HG03103 (cell line): ENCODE measurements at regions not wholly inside any gene's neighbourhood (a gene's known extent, or its start where the extent isn't known, plus 50 kb on each side); places are given as distances from the start of the nearest gene placed in this dataset.
"Not testable (repeated sequence)": the region's sequence is repeated elsewhere in the genome, so short reads cannot be mapped to it uniquely, and the experiment has no call there.

Source experiments
- ATAC-seq: cut with Tn5 transposase; IDR thresholded peaks from one replicate; pipeline ENCODE4 v1.9.1; 2021; ENCODE audit warnings: low read depth; ENCODE audit not compliant: unreplicated experiment

- no peak for ATAC-seq
Measured at GRCh38 chrX:40380655-40381488, 199.9 kb upstream of the ATP6AP2 start.

DNA sequence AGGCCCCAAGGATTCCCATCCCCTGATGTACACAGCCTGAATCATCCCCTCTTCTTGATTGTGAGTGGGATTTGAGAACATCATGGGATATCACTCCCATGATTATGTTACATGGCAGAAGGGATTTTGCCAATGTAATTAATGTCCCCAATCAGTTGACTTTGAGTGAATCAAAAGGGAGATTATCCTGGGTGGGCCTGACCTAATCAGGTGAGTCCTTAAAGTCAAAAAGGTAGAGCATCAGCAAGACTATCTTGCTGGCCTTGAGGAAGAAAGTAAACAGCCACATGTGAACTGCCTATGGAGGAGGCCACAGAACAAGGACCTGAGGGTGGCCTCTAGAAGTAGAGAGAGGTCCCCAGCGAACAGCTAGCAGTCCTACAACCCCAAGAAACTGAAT, 203.1 kb upstream of the ATP6AP2 start:
- ATAC-seq: no peak

DNA sequence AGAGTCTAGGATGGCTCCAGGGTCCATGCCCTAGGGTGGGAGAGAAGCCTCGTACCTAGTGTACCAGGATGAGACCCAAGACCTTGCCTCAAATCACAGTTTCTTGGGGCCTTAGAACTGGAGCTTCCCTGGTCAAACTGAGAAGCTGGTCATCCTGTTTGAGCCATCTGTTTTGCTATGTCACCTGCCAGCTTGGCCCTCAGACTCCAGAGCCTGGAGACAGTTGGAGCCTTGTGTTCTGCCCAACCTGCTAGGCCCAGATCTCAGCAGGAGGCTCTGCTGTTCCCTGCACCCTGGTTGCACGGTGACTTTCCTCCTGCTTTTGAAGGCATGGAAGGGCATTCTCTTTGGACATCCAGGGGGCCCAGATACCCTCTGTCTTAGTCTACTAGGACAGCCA, 206.3 kb upstream of the ATP6AP2 start:
- no peak for ATAC-seq

DNA sequence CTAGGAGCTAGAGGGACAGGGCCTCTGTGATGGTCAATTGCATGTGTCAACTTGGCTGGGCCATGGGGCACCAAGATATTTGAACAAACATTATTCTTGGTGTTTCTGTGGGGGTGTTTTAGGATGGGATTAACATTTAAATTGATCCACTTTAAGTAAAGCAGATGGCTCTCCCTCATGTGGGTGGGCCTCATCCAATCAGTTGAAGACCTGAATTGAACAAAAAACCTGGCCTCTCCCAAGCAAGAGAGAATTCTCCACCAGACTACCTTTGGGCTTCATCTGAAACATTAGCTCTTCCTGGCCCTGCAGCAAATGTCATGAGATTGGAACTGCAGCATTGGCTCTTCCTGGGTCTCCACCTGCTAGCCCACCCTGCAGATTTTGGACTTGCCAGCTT, 207.1 kb upstream of the ATP6AP2 start:
- no peak for ATAC-seq

GRCh38 chrX:40373025-40373424, 207.7 kb upstream of the ATP6AP2 start:
- ATAC-seq: no peak

GRCh38 chrX:40371376-40371775, 209.4 kb upstream of the ATP6AP2 start:
- ATAC-seq: no peak

DNA sequence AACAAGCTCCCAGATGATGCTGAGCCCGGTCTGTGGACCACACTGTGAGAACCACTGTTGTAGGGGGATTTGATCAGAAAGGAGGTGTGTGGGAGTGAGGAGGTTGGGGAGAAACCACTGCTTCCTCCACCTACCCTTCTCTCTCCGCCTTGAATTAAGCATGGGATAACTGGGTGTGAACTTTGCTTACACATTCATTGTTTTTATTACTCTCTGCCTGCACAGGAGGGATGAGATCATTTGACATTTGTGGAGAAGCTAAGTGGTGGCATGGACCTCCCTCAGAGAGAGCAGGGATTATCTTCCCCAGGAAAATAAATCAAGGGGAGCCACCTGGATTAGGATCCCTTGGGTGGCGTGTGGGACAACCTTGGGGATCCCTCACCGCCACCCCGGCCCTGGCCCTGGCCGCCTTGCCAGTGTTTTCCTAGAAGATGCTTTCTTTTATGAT, 212.1 kb upstream of the ATP6AP2 start:
- no peak for ATAC-seq

- no peak for ATAC-seq
Measured at GRCh38 chrX:40366661-40367060, 214.1 kb upstream of the ATP6AP2 start.

DNA sequence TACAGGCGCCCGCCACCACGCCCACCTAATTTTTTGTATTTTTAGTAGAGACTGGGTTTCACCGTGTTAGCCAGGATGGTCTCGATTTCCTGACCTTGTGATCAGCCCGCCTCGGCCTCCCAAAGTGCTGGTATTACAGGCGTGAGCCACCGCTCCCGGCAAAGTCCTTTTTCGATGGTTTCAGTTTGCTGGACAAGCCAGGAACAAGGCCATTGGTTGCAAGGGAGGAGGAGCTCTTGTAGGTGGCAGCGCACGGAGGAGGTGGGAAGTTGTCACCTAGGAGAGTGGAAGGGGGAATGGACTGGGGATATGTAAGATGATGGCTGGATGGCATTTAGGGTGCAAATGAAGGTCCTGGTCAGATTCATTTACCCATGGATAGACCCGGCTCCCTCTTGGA, 218.5 kb upstream of the ATP6AP2 start:
- not testable (repeated sequence) for ATAC-seq

GRCh38 chrX:40360557-40360956, 220.2 kb upstream of the ATP6AP2 start:
- no peak for ATAC-seq

DNA sequence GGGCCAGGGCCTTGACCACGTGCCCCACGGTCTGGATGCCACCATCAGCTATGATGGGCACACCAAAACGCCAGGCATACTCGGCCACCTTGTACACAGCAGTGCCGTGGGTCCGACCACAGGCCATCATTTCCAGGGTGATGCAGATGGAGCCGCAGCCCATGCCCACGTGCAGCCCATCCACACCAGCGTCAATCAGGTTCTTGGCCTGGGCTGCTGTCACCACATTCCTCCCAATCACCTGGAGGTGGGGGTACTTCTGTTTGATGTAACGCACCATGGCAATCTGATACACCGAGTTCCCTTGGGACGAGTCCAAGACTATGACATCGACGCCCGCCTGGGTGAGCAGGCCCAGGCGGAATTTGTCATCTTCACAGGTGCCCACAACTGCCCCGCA, 221.2 kb upstream of the ATP6AP2 start:
- ATAC-seq: no peak

DNA sequence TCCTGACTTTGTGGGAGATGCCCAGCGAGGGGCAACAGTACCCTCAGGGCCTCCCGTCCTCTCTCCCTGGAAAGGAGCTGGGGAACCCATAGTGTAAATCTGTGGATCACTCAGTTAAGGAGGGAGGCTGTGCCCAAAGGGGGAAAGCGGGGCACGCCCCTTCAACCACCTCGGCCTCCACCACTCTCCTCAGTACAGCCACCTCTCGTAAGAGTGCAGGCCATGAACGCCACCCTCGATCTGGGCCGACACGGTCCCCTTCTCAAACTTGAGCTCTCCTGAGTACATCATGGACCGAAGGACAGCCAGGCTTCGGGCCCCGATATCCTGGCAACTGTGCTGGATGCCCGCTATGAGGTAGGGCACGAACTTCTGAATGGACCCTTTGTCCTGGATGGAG, 221.8 kb upstream of the ATP6AP2 start:
- ATAC-seq: no peak

DNA sequence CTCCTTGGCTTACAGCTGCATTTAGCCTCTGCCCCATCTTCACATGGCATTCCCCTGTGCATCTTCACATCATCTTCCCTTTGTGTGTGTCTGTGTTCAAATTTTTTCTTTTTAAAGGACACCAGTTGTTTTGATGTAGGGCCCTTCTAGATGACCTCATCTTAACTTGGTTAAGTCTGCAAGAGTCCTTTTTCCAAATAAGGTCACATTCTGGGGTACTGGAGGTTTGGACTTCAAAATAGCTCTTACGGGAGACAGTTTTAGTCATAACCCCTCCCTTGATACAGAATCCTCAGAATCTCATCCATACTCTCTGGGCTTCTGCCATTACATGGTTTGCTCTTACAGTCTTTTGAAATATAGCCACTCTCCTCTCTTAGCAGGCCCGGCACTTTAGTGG, 231.5 kb upstream of the ATP6AP2 start:
- ATAC-seq: no peak

DNA sequence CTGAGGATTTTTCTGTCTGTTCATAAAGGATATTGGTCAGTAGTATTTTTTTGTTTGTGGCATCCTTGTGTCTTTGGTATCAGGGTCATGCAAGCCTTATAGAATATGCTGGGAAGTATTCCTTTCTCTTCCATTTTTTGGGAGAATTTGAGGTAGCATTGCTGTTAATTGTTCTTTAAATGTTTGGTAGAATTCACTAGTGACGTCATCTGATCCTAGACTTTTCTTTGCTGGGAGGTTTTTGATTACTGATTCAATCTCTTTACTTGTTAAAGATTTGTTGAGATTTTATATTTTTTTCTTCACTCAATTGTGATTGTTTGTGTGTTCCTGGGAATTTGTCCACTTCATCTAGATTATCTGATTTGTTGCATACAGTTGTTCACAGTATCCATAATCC, 234.4 kb upstream of the ATP6AP2 start:
- ATAC-seq: no peak

DNA sequence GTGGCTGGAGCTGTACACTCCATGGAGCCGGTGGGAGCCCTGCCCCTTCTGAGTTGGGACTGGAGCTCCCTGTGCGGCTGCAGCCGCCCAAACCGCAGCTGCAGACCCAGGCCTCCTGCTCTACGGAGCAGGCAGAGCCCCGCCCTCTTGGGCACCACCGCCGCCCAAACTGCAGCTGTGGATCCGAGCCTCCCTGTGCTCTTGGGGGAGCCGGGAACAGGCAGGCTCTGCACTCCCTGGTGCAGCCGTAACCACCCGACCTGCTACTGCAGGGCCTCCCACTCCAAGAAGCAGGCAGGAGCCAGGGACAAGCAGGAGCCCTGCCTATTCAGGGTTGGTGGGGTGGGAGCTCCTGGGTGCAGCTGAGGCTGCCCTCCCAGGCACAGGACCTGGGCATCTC, 237.5 kb upstream of the ATP6AP2 start:
- no peak for ATAC-seq

DNA sequence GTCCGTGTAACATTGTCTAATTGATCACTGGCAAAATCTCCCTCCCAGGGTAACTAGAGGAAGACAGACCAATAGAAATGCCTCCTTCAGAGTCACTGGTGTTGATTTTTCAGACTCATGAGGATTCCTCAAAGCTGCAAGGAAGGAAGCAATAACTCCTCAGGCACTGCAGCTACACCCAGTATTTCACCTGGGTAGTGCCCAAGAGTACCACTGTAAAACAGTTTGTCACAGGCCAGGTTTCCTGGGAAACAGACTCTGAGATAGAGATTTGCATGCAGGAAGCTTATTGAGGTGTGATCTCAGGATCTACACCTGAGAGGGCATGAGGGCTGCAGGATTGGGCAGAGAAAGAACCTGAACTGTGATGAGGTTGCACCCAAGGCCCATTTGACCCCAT, 240.7 kb upstream of the ATP6AP2 start:
- no peak for ATAC-seq

GRCh38 chrX:40333344-40333743, 235.6 kb upstream of the BCOR start:
- ATAC-seq: no peak

GRCh38 chrX:40331762-40332161, 234.0 kb upstream of the BCOR start:
- no peak for ATAC-seq

- no peak for ATAC-seq
Measured at GRCh38 chrX:40331353-40331752, 233.6 kb upstream of the BCOR start.

DNA sequence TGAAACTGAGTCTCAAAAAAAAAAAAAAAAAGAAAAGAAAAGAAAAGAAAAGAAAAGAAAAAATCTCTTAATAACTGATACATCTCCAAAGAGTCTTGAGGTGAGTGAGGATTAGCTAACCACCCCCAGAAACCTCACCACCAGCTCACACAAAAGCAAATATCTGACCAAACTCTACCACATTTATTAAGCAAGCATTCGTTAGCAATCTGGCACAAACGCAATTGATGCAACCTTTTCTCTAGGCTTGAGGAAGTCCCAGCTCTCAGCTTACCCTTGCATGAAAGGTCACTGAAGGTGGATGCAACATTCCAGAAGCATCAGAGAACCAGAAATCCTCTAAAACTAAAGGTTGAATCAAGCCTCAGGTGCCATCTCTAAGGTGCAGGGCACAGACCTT, 231.9 kb upstream of the BCOR start:
- ATAC-seq: no peak

DNA sequence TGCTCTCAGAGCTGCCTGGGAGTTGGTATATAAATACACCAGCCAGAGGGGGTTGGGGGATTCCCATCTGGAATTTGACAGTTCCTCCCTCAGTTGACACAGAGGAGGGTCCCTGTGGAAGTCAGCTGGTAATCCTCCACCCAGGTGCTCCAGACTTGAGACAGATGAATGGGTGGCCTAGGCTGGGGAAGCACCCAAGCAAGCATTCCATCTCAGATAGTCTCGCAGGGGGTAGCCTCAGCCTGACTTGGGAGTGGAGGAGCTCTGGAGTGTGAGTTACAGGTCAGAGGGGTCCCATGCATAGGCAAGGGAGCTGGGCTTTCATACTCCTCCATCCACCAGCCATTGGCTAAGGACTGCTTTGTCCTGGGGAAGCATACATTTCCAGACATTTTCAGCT, 229.3 kb upstream of the BCOR start:
- ATAC-seq: no peak

GRCh38 chrX:40326186-40326965, 228.6 kb upstream of the BCOR start:
- ATAC-seq: no peak
